Spleen (tissue), 11 donors: ENCODE measurements at regions not wholly inside any gene's neighbourhood (a gene's known extent, or its start where the extent isn't known, plus 50 kb on each side); places are given as distances from the start of the nearest gene placed in this dataset.

Source experiments
- DNase-seq: peaks from one replicate; pipeline ENCODE4 v3.0.0-alpha.2; 2020
- H3K27ac ChIP-seq, 8 donors: fragments of 200-600 bp; sonication (generic) in 7 of 8; 1 replicate in 4 of 8; 2 replicates in 4 of 8; pipeline versions ENCODE4 v1.5.0 to v1.8.0; 2016 to 2021; ENCODE audit warnings: inconsistent platforms in 4 of 8, mild to moderate bottlenecking in 4 of 8, moderate library complexity in 1 of 8
- H3K27me3 ChIP-seq, 7 donors: fragments of 200-600 bp; sonication (generic) in 6 of 7; replicated peaks in 1 of 7; 1 replicate in 4 of 7; 2 replicates in 3 of 7; pipeline versions ENCODE4 v1.5.0 to v1.8.0; 2016 to 2021; ENCODE audit warnings: inconsistent platforms in 3 of 7, mild to moderate bottlenecking in 1 of 7
- H3K36me3 ChIP-seq, 6 donors: fragments of 200-600 bp; sonication (generic) in 5 of 6; 1 replicate in 4 of 6; 2 replicates in 2 of 6; pipeline versions ENCODE4 v1.5.0 to v1.8.0; 2016 to 2021; ENCODE audit warnings: inconsistent platforms in 2 of 6
- H3K4me1 ChIP-seq, 6 donors: fragments of 200-600 bp; sonication (generic) in 5 of 6; 1 replicate in 3 of 6; 2 replicates in 3 of 6; pipeline versions ENCODE4 v1.5.0 to v1.8.0; 2016 to 2021; ENCODE audit warnings: inconsistent platforms in 3 of 6
- H3K4me3 ChIP-seq, 8 donors: fragments of 200-600 bp; sonication (generic) in 7 of 8; 1 replicate in 4 of 8; 2 replicates in 4 of 8; pipeline versions ENCODE4 v1.5.0 to v1.8.0; 2016 to 2021; ENCODE audit warnings: inconsistent platforms in 4 of 8, mild to moderate bottlenecking in 4 of 8, moderate library complexity in 2 of 8
- H3K9me3 ChIP-seq, 8 donors: fragments of 200-600 bp; sonication (generic) in 7 of 8; 1 replicate in 4 of 8; 2 replicates in 4 of 8; pipeline versions ENCODE4 v1.5.0 to v1.8.0; 2016 to 2021; ENCODE audit warnings: inconsistent platforms in 4 of 8
- POLR2A ChIP-seq, 3 donors: fragments of 450-650 bp; IDR thresholded peaks; one replicate each; pipeline ENCODE4 v1.5.1; 2017; ENCODE audit warnings: antibody characterized with exemption in 3 of 3, mild to moderate bottlenecking in 1 of 3
- POLR2AphosphoS5 ChIP-seq, 3 donors: sonication (generic); formaldehyde crosslinking; IDR thresholded peaks; one replicate each; pipeline ENCODE4 v1.5.1; 2017; ENCODE audit warnings: antibody characterized with exemption in 3 of 3
- WGBS, 5 donors: extraction: QIAGEN DNeasy Blood & Tissue Kit in 3 of 5; methylation state at CpG; one replicate each; pipeline versions ENCODE4 v1.1.5 to v1.1.7; 2013 to 2018; 5-methylcytosine and 5-hydroxymethylcytosine counted together
- intact Hi-C: fragments of 100-400 bp; cut with DNase I; formaldehyde crosslinking; loops from one replicate; pipeline ENCODE4 v1.15.0; 2023; ENCODE audit warnings: low total_unique reads
- TF ChIP-seq, protein P1 (sequence below), 11 experiments: fragments of 200-600 bp in 7 of 11; fragments of 450-650 bp in 4 of 11; sonication (generic) in 4 of 11; IDR thresholded peaks in 8 of 11; conservative IDR thresholded peaks in 3 of 11; 1 replicate in 7 of 11; 2 replicates in 4 of 11; pipeline versions ENCODE4 v1.4.0 to v1.8.0; 2016 to 2021; ENCODE audit warnings: antibody characterized with exemption in 11 of 11, inconsistent platforms in 4 of 11, mild to moderate bottlenecking in 1 of 11
- donor health status: healthy with polysubstance abuse.
- donor health status: DM: no; HTN: no; CAD: no; lungs with moderate emphysema.
- donor health status: DM: no; HTN: no; CAD: no.
- donor health status: Bipolar disorder and iron deficiency.
- donor health status: healthy.
- donor health status: DM: no; HTN: no; CAD: no.
- donor health status: DM: yes; HTN: yes; CAD: no.

DNA sequence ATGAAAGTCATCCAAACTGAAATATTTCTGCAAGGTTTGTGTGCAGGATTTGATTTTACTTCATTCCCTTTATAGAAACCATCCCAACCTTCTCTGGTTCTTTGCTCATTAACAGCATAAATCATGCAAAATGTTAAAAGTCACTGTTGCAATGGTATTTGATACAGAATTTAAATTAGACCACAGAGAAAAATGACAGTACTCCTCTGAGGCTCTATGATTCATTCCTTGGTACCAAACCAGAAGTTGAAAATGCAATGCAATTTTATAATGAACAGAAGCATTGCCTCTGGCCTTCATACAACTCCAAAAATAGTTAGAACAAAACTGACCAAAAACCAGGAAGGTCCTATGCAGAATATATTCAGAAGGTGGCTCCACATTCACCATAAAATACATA lies 607.1 kb downstream of the TLE1 start:
- Histone ChIP-seq H3K4me3 (no peak overlapping the region), H3K4me1 (no peaks in the 10 kb centered on the region), H3K27ac (no peak overlapping the region), H3K36me3 (no peaks in the 10 kb centered on the region), H3K27me3 (no peaks in the 10 kb centered on the region), H3K9me3 (no peaks in the 10 kb centered on the region)
- DNase-seq: no peak
- intact Hi-C loops: no loop called here
- TF ChIP-seq POLR2AphosphoS5 (IDR thresholded peaks at IDR 0.05): no peak
- TF ChIP-seq, protein P1, sequence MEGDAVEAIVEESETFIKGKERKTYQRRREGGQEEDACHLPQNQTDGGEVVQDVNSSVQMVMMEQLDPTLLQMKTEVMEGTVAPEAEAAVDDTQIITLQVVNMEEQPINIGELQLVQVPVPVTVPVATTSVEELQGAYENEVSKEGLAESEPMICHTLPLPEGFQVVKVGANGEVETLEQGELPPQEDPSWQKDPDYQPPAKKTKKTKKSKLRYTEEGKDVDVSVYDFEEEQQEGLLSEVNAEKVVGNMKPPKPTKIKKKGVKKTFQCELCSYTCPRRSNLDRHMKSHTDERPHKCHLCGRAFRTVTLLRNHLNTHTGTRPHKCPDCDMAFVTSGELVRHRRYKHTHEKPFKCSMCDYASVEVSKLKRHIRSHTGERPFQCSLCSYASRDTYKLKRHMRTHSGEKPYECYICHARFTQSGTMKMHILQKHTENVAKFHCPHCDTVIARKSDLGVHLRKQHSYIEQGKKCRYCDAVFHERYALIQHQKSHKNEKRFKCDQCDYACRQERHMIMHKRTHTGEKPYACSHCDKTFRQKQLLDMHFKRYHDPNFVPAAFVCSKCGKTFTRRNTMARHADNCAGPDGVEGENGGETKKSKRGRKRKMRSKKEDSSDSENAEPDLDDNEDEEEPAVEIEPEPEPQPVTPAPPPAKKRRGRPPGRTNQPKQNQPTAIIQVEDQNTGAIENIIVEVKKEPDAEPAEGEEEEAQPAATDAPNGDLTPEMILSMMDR (IDR thresholded peaks at IDR 0.05 in 8 of 11, conservative IDR thresholded peaks at IDR 0.05 in 3 of 11): no peak
- TF ChIP-seq POLR2A (IDR thresholded peaks at IDR 0.05): no peak

DNA sequence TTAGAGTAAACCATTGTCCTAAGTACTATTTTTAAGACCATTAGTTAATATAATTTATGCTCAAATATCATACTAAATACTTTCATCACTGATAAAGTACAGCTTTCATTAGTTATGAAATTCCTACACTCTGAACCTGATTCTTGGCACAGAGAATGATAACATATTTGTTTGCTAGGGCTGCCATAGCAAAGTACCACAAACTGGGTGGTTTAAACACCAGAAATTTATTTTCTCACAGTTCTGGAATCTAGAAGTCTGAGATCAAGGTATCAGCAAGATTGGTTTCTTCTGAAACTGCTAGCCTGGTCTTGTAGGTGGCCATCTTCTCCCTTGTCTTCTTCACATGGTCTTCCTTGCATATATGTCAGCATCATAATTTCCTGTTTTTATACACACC lies 608.4 kb downstream of the TLE1 start:
- Histone ChIP-seq H3K36me3 (no peaks in the 10 kb centered on the region), H3K9me3 (no peaks in the 10 kb centered on the region), H3K4me3 (no peak overlapping the region), H3K27ac (no peak overlapping the region), H3K27me3 (no peaks in the 10 kb centered on the region), H3K4me1 (no peaks in the 10 kb centered on the region)
- intact Hi-C loops: no loop called here
- TF ChIP-seq POLR2AphosphoS5 (IDR thresholded peaks at IDR 0.05): no peak
- TF ChIP-seq, protein P1 (IDR thresholded peaks at IDR 0.05 in 8 of 11, conservative IDR thresholded peaks at IDR 0.05 in 3 of 11): no peak
- TF ChIP-seq POLR2A (IDR thresholded peaks at IDR 0.05): no peak
- DNase-seq: no peak

DNA sequence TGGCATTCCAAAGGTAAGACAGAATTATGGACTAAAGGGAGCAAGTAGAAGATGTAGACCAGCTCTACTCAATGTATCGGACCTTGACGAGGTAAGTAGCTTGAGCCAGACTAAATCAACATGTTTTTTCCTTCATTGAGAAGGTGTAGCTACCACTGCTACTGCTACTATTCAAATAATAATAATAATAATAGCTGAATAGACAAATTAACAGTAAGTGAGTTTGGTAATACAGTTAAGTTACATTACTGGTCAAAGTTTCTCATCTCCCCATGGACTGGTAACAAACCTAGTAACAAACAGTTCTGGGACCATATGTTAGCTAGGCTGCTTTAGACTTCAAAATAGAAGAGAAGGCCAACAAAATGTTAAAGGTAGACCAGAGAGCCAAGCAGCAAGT lies 609.2 kb downstream of the TLE1 start:
- Histone ChIP-seq H3K36me3 (no peaks in the 10 kb centered on the region), H3K27ac (no peak overlapping the region), H3K4me3 (no peak overlapping the region), H3K27me3 (no peaks in the 10 kb centered on the region), H3K4me1 (no peaks in the 10 kb centered on the region), H3K9me3 (no peaks in the 10 kb centered on the region)
- DNase-seq: no peak
- WGBS, 5 donors: 83 to 97% (median 91%) methylated on average over 2 of the region's 2 CpGs
- intact Hi-C loops: no loop called here
- TF ChIP-seq POLR2A (IDR thresholded peaks at IDR 0.05) (no peak), POLR2AphosphoS5 (IDR thresholded peaks at IDR 0.05) (no peak)
- TF ChIP-seq, protein P1 (IDR thresholded peaks at IDR 0.05 in 8 of 11, conservative IDR thresholded peaks at IDR 0.05 in 3 of 11): no peak

DNA sequence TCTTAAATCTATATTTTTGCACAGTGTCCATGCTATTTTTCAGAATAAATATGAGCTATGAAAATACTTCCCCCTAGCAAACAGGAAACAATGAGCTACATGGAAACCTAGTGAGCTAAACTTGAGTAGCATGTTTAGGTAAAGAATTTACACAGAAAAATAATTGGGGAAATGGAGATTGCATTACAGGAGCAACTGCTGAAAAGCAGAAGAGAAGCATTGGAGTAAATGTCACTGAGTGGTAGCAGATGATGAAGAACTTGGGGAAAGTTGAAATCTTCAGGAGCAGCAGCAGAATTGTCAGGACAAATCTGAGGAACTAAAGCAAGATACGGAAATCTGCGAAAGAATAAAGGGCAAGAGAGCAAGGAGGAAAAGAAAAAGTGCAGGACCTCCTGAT lies 610.3 kb downstream of the TLE1 start:
- no peak for DNase-seq
- Histone ChIP-seq H3K27ac (no peak overlapping the region), H3K36me3 (no peaks in the 10 kb centered on the region), H3K4me1 (no peaks in the 10 kb centered on the region), H3K27me3 (no peaks in the 10 kb centered on the region), H3K9me3 (no peaks in the 10 kb centered on the region), H3K4me3 (no peak overlapping the region)
- TF ChIP-seq POLR2A (IDR thresholded peaks at IDR 0.05) (no peak), POLR2AphosphoS5 (IDR thresholded peaks at IDR 0.05) (no peak)
- TF ChIP-seq, protein P1 (IDR thresholded peaks at IDR 0.05 in 8 of 11, conservative IDR thresholded peaks at IDR 0.05 in 3 of 11): no peak
- intact Hi-C loops: no loop called here
- 95 to 100% (median 96%) methylated on average over 2 of the region's 2 CpGs for WGBS, 5 donors
